ENCODE measurements at regions not wholly inside any gene's neighbourhood (a gene's known extent, or its start where the extent isn't known, plus 50 kb on each side); places are given as distances from the start of the nearest gene placed in this dataset.

- Histone ChIP-seq H2AFZ (replicated peaks; ENCODE audit: low read length, poor library complexity) (no peak overlapping the region), H4K91ac (ENCODE audit: insufficient read depth, low read depth, low read length) (no peak overlapping the region), H3K23ac (ENCODE audit: low read depth, low read length) (no peak overlapping the region), H2BK20ac (ENCODE audit: low read depth, low read length) (no peak overlapping the region), H2BK15ac (ENCODE audit: low read depth, low read length) (no peak overlapping the region), H3K9ac (ENCODE audit: low read depth, low read length) (no peak overlapping the region), H3K27ac (ENCODE audit: insufficient read depth, low read length) (no peak overlapping the region), H3K79me1 (ENCODE audit: low read depth in 1 of 2, low read length in 2 of 2) (no peaks in the 10 kb centered on the region), H3K56ac (ENCODE audit: extremely low read depth, insufficient read depth, low read length) (no peak overlapping the region), H3K4me1 (ENCODE audit: control insufficient read depth, insufficient read depth, low read length) (no peaks in the 10 kb centered on the region), H2BK5ac (ENCODE audit: low read depth, low read length, poor library complexity, severe bottlenecking) (no peak overlapping the region), H2AK5ac (ENCODE audit: low read depth, low read length) (no peak overlapping the region), H3K14ac (replicated peaks; ENCODE audit: low read depth, low read length) (no peak overlapping the region), H3K4me3 (ENCODE audit: insufficient read depth, low read depth, low read length) (no peak overlapping the region), H3K9me3 (ENCODE audit: control insufficient read depth, insufficient read depth, low read length) (no peaks in the 10 kb centered on the region; the same call in 1 of the 2 replicates), H3K36me3 (ENCODE audit: control insufficient read depth, insufficient read depth, low read length) (no peaks in the 10 kb centered on the region), H2AK9ac (replicated peaks; ENCODE audit: low read depth, low read length, poor library complexity) (no peak overlapping the region), H3K18ac (ENCODE audit: low read depth, low read length) (no peak overlapping the region), H2BK120ac (ENCODE audit: low read depth, low read length) (no peak overlapping the region), H3K4ac (ENCODE audit: low read depth, low read length) (no peak overlapping the region), H3K9me1 (ENCODE audit: insufficient read depth, low read length) (no peaks in the 10 kb centered on the region), H4K8ac (ENCODE audit: low read depth in 2 of 2, low read length in 2 of 2) (no peak overlapping the region), H4K5ac (ENCODE audit: low read depth, low read length) (no peak overlapping the region), H3K4me2 (ENCODE audit: low read depth, low read length) (no peak overlapping the region), H4K20me1 (ENCODE audit: insufficient read depth, low read length) (no peaks in the 10 kb centered on the region), H3K27me3 (ENCODE audit: control insufficient read depth, insufficient read depth, low read length) (no peaks in the 10 kb centered on the region)
- in situ Hi-C loops (cut with MboI; ENCODE audit: low sequenced_read_pairs) = no loop called here
- no TSS peak for BruUV-seq (replicated peaks)
- CTCF ChIA-PET = no interaction called here
- POLR2A ChIA-PET (ENCODE audit: unreplicated experiment) = no interaction called here
- dilution Hi-C loops (cut with HindIII; ENCODE audit: low sequenced_read_pairs, unreplicated experiment) = no loop called here
- ATAC-seq (ENCODE audit: low read depth) (no peak), DNase-seq (no peak)
- intact Hi-C loops (cut with micrococcal nuclease) = no loop called here
- no peak for TF ChIP-seq USF2 (IDR thresholded peaks at IDR 0.05; ENCODE audit: low read depth, low read length)
- TF ChIP-seq POLR2A (IDR thresholded peaks at IDR 0.05; ENCODE audit: low read depth, low read length) = no peak
- no peak for TF ChIP-seq CHD1 (IDR thresholded peaks at IDR 0.05; ENCODE audit: low read depth, low read length)
- TF ChIP-seq NFE2L2 (IDR thresholded peaks at IDR 0.05; ENCODE audit: low read depth, low read length) = no peak
- no CpG with 5 or more reads among the region's 7 CpGs for WGBS, 2 experiments (ENCODE audit: extremely low coverage in 2 of 2, insufficient read length in 1 of 2)
These were observed 648.5 kb downstream of the RNF144B start for GRCh38 chr6:19035461-19036195.

All from IMR-90 (cell line).